ENCODE measurements at regions not wholly inside any gene's neighbourhood (a gene's known extent, or its start where the extent isn't known, plus 50 kb on each side); places are given as distances from the start of the nearest gene placed in this dataset.

DNA sequence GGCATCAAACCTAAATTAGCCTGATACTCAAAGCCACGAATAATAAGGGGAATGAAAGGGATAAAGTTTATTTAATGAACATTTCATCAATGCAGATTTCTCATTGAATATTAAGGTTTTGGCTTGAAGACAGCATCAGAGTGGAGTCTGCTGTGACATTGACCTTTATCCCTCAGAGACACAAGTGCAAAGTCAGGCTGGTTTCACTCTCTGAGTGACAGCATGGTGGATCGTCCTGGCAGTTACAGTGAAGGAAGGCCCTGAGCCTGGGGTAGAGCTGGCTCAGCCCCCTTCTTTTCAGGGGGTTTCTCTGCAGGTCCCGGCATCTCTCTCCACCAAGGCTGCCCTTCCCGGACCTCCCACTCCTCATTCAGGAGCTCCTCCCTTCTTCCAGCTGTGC is 503.1 kb downstream of the PREX1 start:
- no peak for DNase-seq

DNA sequence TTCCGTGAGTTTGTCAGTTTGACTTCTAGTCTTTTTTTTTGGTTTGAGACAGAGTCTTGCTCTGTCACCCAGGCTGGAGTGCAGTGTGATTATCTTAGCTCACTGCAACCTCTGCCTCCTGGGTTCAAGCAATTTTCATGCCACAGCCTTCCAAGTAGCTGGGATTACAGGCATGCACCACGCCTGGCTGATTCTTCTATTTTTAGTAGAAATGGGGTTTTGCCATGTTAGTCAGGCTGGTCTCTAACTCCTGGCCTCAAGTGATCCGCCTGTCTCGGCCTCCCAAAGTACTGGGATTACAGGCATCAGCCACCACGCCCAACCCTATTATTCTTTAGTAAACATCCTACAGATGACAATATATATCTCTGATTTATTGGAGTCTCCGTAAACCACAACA is 506.5 kb downstream of the PREX1 start:
- no peak for DNase-seq

DNA sequence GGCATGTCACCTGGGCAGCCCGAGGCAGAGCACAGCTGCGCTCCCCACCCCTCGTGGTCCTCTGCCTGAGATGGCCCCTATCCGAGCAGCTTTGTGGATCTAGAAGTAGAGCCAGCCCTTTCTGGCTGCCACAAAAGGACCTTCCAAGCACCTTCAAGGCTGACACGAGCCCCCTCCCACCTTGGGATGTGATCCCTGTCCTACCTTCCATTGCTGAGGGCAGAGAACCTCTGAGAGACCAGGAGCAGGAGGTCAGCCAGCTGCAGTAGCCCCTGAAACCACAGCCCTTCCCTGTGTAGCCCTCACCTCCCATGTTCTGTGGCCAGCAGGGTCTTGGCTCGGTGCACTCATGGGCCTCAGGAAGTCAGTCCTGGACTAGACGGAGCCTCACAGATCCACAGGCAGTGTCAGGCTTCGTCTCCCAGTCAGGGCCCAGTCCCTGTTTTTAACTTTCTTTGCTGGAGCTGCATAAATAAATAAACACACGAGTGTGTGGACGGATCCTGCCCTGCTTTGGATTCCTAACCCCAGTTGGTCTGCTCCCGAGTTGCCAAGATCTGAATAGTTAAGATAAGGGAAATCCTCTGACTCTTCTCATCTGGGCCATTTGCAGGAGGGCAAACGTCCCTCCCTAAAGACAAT is 507.7 kb downstream of the PREX1 start:
- no peak for DNase-seq

DNA sequence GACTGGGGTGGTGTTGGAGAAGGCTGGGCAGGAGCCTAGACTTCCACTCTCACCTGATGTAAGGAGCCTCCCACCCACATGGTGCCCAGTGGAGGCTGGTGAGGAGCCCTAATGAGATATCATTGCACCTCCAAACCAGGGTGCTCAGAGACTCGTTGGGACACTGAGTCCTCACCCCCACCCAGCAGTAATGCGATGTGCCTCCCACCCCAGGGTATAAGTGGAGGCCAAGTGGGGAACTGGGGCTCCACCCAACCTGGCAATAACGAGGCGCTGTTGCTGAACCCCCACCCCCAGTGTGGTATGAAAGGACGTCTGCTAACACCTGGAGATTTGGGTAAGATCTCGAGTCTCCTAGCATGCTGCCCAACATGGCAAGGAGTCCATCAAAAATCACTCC is 510.2 kb downstream of the PREX1 start:
- DNase-seq: no peak

DNA sequence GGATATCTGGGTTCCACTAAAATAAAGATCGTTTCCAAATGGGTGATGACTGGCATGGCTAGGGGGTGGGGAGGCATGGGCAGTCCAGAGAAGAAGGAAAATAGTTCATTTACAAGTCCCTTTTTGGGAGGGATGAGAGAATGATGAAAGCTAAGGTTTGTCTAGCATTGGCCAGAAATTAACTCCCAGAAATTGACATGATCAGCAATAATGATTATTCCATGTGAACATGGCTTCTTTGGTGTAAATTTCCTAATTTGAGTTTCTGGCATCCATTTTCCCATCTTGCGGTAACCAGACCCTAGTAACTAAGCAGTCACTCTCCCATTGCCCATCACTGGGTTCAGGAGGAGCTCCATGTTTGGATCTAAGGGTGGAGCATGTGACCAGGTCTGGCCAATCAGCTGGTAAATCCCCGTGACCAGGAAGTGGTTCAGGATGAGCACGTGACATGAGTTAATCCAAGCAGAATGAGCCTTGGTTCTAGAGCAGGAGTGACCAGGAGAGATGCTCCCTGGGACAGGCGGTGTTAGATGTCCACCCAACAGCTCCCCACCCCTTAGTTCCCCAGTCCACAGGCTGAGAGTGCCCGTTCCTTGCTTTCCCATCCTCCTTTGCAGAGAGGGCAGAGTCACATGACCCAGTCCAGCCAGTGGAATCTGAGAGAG is 512.7 kb downstream of the PREX1 start:
- no peak for DNase-seq

DNA sequence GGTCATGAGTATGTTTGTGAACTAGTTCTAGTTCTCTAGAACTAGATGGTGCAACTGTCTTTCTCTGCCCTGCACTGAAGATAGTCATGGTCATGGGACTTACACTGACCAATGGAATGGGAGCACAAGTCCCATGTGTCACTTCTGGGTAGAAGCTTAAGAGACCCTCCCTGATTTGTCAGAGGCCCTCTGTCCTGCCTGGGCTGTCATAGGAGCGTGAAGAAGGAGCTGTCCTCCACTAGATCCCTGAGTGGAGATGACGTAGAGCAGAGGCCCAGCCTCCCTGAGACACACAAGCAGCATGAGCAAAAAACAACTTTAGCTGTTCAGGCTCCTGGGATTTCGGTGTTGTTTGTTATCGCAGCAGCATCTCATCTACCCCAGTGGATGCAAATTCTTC is 514.5 kb downstream of the PREX1 start:
- DNase-seq: no peak

DNA sequence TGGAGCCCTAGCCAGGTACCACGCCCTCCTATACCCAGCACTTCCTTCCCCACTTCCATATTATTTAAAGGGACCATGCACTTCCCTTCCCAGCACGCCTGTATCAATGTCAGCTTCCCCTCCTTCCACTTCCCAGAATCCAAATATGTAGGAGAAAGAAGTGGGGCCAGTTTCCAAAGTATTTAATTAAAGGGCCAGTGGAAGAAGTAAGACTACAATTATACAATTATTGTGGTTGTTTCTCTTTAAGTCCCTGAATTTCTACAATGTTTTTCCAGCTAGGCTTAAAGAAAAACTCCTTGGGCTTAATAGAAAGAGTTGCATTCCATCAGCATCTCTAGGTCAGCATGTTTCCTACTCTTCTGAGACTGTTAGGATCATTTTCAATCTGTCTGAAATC is 515.8 kb downstream of the PREX1 start:
- no peak for DNase-seq

DNA sequence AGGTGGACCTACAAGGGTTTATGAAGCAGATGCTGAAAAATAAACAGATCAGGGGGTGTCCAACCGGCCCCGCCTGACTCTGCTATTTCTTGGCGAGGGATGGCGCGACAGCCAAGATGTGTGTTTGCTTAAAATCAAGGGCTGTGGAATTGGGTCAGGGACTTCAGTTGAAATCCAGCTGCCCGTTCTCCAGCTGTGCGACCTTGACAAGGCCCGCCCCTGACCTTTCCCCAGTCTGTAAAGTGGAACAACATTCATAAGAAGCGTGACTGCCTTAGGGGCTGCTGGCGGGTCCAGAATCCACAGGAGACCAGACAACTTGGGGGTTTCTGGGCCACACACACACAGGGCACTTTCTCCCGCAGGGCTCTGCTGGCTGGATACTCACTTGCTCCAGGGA is 517.5 kb downstream of the PREX1 start:
- no peak for DNase-seq

DNA sequence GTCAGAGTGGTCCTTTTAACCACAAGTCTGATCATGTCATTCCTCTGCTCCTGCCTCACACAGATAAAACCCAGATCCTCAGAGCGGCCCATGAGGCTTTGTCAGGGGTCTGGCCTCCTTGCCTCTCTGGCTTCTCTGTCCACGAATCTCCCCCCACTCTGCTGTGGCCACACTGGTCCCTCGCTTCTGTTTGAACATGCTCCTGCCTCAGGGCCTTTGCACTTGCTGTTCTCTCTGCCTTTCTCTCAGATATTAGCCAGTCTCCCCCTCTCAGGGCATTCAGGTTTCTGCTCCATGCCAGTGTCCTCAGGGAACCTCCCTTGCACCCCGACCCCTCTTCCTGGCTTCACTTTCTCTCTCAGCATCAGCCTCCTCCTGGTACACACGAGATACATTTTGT is 518.5 kb downstream of the PREX1 start:
- DNase-seq: no peak

DNA sequence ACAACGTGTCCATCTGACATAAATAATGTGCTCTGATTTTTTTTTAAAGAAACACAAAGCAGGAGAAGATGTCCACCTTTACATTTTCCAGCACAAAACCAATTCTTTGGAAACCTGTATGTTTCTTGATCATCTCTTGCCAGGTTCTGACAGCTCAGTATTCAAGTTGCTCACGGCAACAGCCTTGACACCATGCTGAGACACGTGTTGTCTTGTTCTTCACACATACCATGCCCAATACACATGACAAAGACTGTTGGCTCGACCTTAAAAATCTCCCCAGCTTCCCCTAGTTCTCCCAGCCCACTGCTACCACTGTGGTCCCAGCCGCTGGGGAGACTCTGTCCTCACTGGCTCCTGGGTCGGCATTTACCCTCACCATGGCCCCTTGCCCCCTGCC is 518.9 kb downstream of the PREX1 start:
- no peak for DNase-seq

DNA sequence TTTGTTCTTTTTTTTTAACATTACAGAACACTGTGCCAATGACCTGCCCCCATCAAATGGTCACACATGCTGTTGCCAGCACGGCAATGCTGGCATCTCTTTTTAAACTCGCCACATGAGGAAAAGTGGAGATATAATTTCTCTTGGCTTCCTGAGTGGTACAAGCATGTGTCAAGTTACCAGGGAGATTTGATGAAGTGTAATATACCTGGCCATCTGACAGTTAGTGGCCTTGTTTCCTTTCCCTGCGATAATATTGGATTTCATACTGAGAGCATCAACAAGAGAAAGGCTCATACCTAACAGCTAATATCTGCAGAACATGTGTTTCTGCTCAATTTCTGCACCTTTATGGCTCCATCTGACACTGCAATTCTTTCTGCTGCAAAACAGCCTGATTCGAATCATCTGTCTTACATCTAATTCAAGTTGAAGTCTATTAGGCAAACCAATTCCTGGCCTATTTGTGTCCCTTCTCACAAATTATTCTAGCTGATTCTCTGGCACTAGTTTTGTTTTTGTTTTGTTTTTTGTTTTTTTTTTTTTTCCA is 519.5 kb downstream of the PREX1 start:
- no peak for DNase-seq

DNA sequence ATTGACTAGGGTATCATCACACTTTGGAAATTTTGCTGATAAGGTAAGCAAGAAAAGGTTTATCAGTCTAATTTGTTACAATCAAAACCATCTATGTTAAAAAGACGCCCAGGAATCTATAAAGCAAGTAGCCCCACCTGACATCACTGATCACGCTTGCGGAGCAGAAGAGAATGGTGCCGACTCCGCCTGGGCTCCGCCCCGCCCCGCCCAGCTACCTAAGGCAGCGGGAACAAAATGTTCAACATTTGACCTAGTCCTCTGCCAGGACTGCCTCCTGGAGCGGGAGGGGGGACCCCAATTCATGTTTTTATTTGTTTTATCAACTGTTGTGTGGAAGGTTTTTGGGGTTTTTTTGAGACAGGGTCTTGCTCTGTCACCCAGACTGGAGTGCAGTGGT is 520.5 kb downstream of the PREX1 start:
- no peak for DNase-seq

DNA sequence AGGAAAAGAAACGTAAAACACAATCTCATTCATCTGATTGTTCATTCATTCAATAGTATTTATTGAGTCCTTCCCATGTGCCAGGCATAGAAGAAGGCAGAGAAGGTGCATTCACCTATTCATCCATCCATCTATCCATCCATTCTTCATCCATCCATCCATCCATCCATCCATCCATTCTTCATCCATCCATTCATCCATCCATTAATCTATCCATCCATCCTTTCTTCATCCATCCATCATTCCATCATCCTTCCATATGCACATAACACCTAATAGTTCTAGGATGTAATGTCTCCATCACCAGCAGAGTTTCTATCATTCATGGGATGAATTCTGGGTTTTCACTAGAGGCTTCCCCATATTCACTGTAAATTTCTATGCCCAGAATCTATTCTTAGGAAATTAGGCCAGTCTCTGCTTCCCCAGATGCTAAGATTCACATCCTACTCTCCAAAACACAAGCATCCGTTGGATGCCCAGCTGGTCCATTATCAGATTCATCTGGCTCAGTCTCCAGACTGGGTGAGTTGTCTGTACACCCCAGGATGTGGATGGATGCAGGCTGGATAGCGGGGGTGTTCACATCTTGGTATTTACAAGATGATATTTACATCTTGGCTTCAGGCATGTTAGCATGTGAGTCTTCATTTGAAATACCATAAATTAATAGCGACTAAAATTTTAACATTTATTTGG is 517.7 kb upstream of the SULF2 start:
- DNase-seq: no peak

DNA sequence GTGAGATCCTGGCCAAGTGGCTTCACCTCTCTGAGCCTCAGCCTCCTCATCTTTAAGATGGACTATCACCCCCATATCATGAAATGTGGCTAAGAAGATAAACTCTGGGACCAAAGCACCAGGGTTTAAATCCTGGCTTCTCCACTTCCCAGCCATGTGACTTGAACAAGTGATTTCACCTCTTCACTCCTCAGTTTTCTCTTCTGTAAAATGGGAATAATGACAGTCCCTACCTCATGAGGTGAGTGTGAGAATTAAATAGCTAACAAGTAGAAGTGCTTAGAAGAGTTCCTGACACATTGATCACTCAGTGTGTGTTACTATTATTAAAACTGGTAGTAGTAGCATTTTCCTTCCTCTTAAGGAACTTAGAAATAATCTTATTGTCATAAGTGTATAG is 516.9 kb upstream of the SULF2 start:
- no peak for DNase-seq

DNA sequence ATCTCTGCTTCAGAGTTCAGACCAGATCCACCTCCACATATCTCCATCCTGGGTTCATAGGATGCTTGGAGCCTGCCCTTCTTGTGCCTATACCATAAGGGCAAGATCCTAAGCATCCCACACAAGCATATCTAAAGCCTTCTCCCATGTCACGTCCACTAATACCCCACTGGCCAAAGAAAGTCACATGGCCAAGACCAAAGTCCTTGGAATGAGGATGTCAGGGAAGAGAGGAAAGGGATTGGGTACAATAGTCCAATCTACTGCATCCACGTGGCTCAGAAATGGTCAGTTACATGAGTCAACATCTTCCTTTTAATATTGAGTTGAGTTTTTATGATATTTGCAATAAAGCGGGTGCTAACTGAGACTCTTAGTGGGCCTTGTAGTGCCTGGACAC is 515.9 kb upstream of the SULF2 start:
- DNase-seq: no peak

DNA sequence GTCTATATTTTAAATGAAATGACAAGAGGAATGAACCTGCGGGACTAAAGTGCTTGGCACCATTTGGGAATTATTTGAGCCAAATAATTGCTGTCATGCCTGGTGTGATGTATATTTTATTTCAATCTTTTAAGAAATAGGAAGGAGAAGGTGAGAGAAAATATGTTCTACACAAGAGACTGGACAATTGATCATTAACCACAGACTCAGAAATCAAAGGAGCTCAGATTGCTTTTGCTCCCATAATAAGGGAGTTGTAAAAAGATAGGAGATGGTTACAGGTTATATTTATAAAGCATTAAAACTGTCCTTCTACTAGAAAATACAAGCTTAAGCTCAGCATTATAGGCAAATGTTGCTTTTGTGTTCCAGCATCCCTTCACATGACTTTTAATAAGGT is 515.2 kb upstream of the SULF2 start:
- DNase-seq: no peak

DNA sequence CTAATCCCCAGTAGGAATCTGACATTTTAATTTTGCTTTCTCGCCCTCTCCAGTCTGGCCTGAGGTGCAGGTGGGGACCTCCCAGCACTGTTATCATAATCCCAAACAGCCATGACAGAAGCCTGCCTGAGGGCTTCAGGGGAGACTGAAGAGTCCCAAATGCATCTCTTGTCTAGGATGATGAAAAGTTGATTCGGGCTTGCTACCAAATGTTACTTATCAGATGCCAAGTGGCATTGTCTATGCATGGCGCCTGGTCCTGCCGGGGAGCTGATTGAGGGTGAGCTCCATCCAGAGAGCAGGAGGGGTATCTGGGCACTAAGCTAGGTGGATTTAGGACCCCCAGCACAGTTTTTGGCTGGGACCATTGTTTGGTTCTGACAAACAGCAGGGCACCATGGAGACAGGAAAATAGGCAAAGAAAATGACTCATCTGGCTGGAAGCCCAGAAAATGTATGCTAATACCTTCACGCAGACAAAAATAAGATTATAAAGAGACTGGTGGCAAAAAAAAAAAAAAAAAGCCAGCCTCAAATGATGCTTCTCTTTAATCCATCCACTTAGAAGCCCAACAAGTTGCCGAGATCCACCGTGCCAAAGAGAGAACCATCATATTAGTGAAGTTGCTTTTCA is 513.7 kb upstream of the SULF2 start:
- no peak for DNase-seq

DNA sequence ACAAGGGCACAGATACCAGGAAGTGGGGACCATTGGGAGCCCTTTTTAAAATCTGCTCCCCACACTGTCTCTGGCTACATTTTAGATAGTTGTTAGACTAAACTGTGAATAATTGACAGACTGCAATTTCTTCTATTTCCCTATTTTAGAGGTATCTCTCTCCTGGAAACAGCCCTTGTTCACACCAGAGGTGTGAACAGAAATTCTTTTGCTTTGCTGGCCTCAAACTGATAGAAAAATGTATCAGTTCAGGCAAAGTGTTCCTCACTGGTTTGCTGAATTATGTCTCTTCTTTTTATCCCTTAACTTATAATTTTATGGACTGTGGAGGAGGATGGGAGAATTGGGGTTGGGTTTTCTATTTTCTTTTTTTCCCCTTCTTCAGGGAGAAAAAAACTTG is 513.2 kb upstream of the SULF2 start:
- no peak for DNase-seq

DNA sequence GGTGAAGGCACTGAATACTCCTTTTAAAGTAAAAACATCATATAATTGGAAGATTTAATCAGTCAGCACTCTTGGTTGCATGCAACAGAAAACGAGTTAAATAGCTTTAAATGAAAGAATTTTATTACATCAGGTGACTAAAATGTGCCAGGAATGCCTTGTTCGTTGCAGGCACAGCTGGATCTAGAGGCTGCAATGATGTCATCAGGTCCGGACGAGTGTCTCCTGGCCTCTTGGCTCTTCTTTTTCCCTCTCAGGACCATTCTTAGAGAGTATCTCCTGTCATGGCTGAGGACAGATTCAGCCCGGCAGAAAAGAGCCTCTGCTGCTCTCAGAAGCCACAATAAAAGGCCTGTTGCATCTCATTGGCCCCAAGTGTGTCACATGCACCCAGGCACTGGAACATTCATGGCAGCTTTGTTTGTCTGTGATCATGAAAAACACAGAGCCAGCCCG is 510.7 kb upstream of the SULF2 start:
- no peak for DNase-seq

DNA sequence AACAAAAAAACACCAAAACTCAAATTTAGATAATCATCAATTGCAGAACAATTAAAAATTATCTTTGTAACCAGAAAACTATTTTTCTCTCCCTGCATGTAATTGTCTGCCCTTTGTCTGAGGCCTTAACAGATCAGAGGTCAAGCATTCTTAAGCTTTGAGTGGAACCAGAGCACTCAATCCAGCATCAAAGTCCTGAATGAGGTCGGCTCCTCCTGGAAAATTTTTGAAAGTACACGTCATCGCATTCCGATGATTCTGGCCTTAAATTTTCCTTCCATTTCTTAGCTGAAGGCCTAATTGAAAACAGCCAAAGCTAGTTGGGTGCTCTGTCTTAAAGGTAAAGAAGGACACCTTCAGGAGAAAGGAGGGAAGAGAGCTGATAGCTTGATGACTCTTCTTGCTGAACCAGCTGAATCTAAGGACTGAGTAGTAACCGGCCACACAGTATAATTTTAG is 510.2 kb upstream of the SULF2 start:
- DNase-seq: no peak

DNA sequence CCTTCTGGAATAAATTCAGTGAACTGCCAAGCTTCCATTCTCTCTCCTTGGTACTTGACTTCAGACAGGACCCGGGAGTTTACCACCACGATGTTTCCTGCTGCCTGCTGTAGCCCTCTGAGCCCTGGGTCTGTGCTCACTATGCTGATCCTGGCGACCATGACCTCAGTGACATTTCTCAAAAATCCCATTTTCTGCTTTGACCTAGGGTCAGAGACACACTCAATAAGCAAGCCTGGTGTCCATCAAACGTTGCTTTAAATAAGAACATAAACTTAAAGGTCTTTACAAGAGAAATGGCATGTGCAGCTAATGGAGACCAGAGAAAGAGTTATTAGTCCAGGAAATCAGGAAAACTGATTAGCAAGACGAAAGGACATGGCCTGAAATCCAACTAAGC is 509.7 kb upstream of the SULF2 start:
- no peak for DNase-seq

DNA sequence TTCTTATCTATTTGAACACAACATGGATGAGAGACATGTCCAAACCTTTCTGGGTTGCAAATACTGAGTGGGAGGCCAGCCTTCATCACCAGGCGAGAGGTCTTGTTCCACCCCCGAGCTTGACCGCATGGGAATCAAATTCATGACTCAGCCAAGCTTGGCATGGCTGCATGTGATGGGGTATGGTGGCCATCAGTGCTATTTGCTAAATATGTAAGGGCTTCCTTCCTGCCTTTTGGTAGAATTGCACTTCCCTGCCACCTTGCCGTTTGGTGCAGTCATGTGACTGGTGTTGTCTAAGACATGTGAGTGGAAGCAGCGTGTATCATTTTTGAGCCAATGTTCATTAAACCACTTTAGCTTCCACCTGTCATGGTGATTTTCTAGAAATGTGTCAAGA is 508.9 kb upstream of the SULF2 start:
- no peak for DNase-seq

DNA sequence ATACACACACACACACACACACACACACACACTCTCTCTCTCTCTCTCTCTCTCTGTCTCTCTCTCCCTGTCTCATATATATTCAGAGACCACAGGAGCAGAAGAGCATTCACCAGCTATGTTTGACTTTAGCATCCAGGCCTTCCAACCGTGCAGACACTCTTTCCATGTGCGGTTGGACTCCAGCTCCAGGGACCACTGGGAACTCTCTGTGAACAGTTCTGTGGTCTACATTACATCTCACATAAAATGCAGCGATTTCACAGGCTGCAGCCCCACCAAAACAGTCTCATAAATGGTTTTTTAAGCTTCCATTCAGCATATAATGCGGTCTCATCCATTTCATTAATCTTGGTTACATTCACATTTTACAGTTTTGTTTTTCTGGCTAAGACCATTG is 508.4 kb upstream of the SULF2 start:
- DNase-seq: no peak

DNA sequence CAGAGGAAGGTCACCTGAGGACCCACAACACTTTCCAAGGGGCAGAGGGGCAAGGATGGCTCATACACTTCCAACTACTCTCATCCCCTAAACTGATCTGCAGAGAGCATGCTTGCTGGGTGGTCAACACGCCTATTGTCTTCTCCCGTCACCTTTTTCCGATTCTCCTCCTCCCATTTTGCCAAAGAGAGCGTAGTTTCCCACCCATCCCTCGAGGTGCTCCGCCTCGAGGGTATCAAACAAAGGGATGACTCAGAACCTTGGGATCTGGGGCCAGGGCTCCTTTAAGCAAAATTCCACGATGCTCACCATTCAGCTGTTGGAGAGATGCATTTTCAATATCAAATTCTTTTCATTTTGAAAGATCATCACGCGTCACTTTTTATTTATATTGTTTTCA is 507.5 kb upstream of the SULF2 start:
- DNase-seq: no peak
